NCI-H1694 treated with DMSO at 0.1 percent for 48 hours (cell line): ENCODE measurements at regions not wholly inside any gene's neighbourhood (a gene's known extent, or its start where the extent isn't known, plus 50 kb on each side); places are given as distances from the start of the nearest gene placed in this dataset.

Source experiments
- DNase-seq: peaks from one replicate; lab custom pipeline; 2025; lab: John Stamatoyannopoulos, UW

GRCh38 chr7:25512061-25512687, 283.9 kb upstream of the NPVF start:
- DNase-seq = no peak

GRCh38 chr7:25515633-25516275, 287.5 kb upstream of the NPVF start:
- DNase-seq = no peak

GRCh38 chr7:25517906-25518305, 289.6 kb upstream of the NPVF start:
- DNase-seq = no peak

- DNase-seq = no peak
Measured at GRCh38 chr7:25520017-25520416, 291.7 kb upstream of the NPVF start.

- no peak for DNase-seq
Measured at GRCh38 chr7:25520516-25520915, 292.2 kb upstream of the NPVF start.

GRCh38 chr7:25521236-25521635, 292.9 kb upstream of the NPVF start:
- DNase-seq = no peak

- DNase-seq = no peak
Measured at GRCh38 chr7:25522727-25523126, 294.4 kb upstream of the NPVF start.

- no peak for DNase-seq
Measured at GRCh38 chr7:25527665-25528170, 299.4 kb upstream of the NPVF start.

- no peak for DNase-seq
Measured at GRCh38 chr7:25529320-25529719, 301.0 kb upstream of the NPVF start.

- DNase-seq = no peak
Measured at GRCh38 chr7:25536851-25537250, 308.6 kb upstream of the NPVF start.

GRCh38 chr7:25537662-25538375, 309.5 kb upstream of the NPVF start:
- DNase-seq = no peak

GRCh38 chr7:25541094-25541821, 313.0 kb upstream of the NPVF start:
- no peak for DNase-seq

GRCh38 chr7:25541877-25542276, 313.6 kb upstream of the NPVF start:
- DNase-seq = no peak

- DNase-seq = no peak
Measured at GRCh38 chr7:25543210-25543609, 314.9 kb upstream of the NPVF start.

- DNase-seq = no peak
Measured at GRCh38 chr7:25543798-25544197, 315.5 kb upstream of the NPVF start.

GRCh38 chr7:25544254-25544653, 316.0 kb upstream of the NPVF start:
- no peak for DNase-seq

- no peak for DNase-seq
Measured at GRCh38 chr7:25545124-25546008, 317.1 kb upstream of the NPVF start.

GRCh38 chr7:25546306-25546705, 318.0 kb upstream of the NPVF start:
- DNase-seq = no peak

GRCh38 chr7:25549271-25549921, 321.1 kb upstream of the NPVF start:
- DNase-seq = no peak

GRCh38 chr7:25550149-25550548, 321.9 kb upstream of the NPVF start:
- no peak for DNase-seq

- no peak for DNase-seq
Measured at GRCh38 chr7:25552998-25553397, 324.7 kb upstream of the NPVF start.
